Endothelial cell of umbilical vein (primary cell): ENCODE measurements at regions not wholly inside any gene's neighbourhood (a gene's known extent, or its start where the extent isn't known, plus 50 kb on each side); places are given as distances from the start of the nearest gene placed in this dataset.

Experiments used
- BruUV-seq: library from RNA; stranded (reverse); fragments of 400-500 nt; replicated peaks from 2 replicates; lab custom pipeline; 2021; lab: Mats Ljungman, UMichigan
- CTCF ChIA-PET: fragments of 300-600, 350-600 bp; sonication (Branson Sonifier 250); formaldehyde crosslinking; loops from one replicate; lab custom pipeline; 2021; ENCODE audit warnings: antibody characterized with exemption, inconsistent platforms; lab: Charles Lee
- POLR2A ChIA-PET: fragments of 300-600, 350-600 bp; sonication (Branson Sonifier 250); formaldehyde crosslinking; loops from one replicate; lab custom pipeline; 2021; ENCODE audit warnings: antibody characterized with exemption, inconsistent platforms; lab: Charles Lee
- DNase-seq: peaks from one replicate; pipeline ENCODE4 v3.0.0-alpha.2; 2011; ENCODE audit warnings: low read depth, low spot score
- FAIRE-seq: peaks from 2 replicates; lab custom pipeline; 2011; peaks lifted over from hg19 to GRCh38; lab: Jason Lieb, UNC
- H2AFZ ChIP-seq: 2 replicates; pipeline ENCODE4 v1.6.0; 2012; ENCODE audit warnings: low read depth, low read length, control low read depth, inconsistent platforms
- H3K27ac ChIP-seq: 2 replicates; pipeline ENCODE4 v1.5.1; 2011; ENCODE audit warnings: low read depth, mild to moderate bottlenecking, control low read depth, low read length, moderate library complexity; ENCODE audit not compliant: insufficient read depth
- H3K27me3 ChIP-seq, 2 experiments: 2 replicates each; pipeline versions ENCODE4 v1.6.0 to v1.6.1; 2011; ENCODE audit warnings: low read length in 2 of 2, mixed read lengths in 1 of 2; ENCODE audit not compliant: control insufficient read depth in 2 of 2, insufficient read depth in 2 of 2
- H3K36me3 ChIP-seq, 2 experiments: 2 replicates in 1 of 2; 3 replicates in 1 of 2; pipeline ENCODE4 v1.5.1; 2011; ENCODE audit warnings: low read length in 2 of 2, mild to moderate bottlenecking in 1 of 2, moderate library complexity in 1 of 2; ENCODE audit not compliant: control insufficient read depth in 2 of 2, insufficient read depth in 2 of 2; ENCODE audit errors: extremely low read depth in 1 of 2
- H3K4me1 ChIP-seq: 3 replicates; pipeline ENCODE4 v1.5.1; 2011; ENCODE audit warnings: mild to moderate bottlenecking, low read length; ENCODE audit not compliant: control insufficient read depth, insufficient read depth; ENCODE audit errors: extremely low read depth
- H3K4me2 ChIP-seq: 2 replicates; pipeline ENCODE4 v1.6.1; 2011; ENCODE audit warnings: low read length, control low read depth, mixed read lengths; ENCODE audit not compliant: insufficient read depth
- H3K4me3 ChIP-seq, 3 experiments: fragments of 200-600 bp in 1 of 3; sonication (generic), shearing (Covaris generic) in 1 of 3; replicated peaks in 1 of 3; 2 replicates each; pipeline ENCODE4 v1.5.1; 2011 to 2016; ENCODE audit warnings: control low read depth in 3 of 3, low read length in 3 of 3, mild to moderate bottlenecking in 2 of 3, inconsistent platforms in 1 of 3, low read depth in 1 of 3, moderate library complexity in 1 of 3; ENCODE audit not compliant: insufficient read depth in 1 of 3
- H3K79me2 ChIP-seq: 2 replicates; pipeline ENCODE4 v1.6.0; 2012; ENCODE audit warnings: low read length, inconsistent platforms; ENCODE audit not compliant: control insufficient read depth, insufficient read depth
- H3K9ac ChIP-seq: replicated peaks from 2 replicates; pipeline ENCODE3; 2011; ENCODE audit warnings: low read length, control low read depth; ENCODE audit not compliant: insufficient read depth; ENCODE audit errors: extremely low read depth
- H3K9me1 ChIP-seq: replicated peaks from 3 replicates; pipeline ENCODE4 v1.6.0; 2011; ENCODE audit warnings: mild to moderate bottlenecking, low read length; ENCODE audit not compliant: control insufficient read depth, insufficient read depth; ENCODE audit errors: extremely low read depth
- H3K9me3 ChIP-seq: replicated peaks from 2 replicates; pipeline ENCODE4 v1.5.1; 2012; ENCODE audit warnings: low read length, inconsistent platforms; ENCODE audit not compliant: control insufficient read depth, insufficient read depth
- H4K20me1 ChIP-seq: replicated peaks from 2 replicates; pipeline ENCODE3; 2011; ENCODE audit warnings: mild to moderate bottlenecking, low read length; ENCODE audit not compliant: control insufficient read depth, insufficient read depth; ENCODE audit errors: extremely low read depth
- CTCF ChIP-seq, 2 donors: IDR thresholded peaks; 1 replicate in 1 of 2; 2 replicates in 1 of 2; pipeline ENCODE4 v1.5.1; 2011; ENCODE audit warnings: low read length in 2 of 2, mild to moderate bottlenecking in 2 of 2, moderate library complexity in 2 of 2, control low read depth in 1 of 2, inconsistent platforms in 1 of 2, low read depth in 1 of 2; ENCODE audit not compliant: insufficient read depth in 1 of 2; ENCODE audit errors: extremely low read depth in 1 of 2
- EZH2 ChIP-seq: IDR thresholded peaks from 2 replicates; pipeline ENCODE4 v1.6.1; 2012; ENCODE audit warnings: borderline replicate concordance, low read depth, mild to moderate bottlenecking, moderate library complexity, low read length, inconsistent platforms; ENCODE audit not compliant: severe bottlenecking
- FOS ChIP-seq: IDR thresholded peaks from 2 replicates; pipeline ENCODE4 v1.6.1; 2011; ENCODE audit warnings: mild to moderate bottlenecking, low read length, moderate library complexity, borderline replicate concordance; ENCODE audit not compliant: insufficient read depth
- GATA2 ChIP-seq: IDR thresholded peaks from 2 replicates; pipeline ENCODE4 v1.7.0; 2011; ENCODE audit warnings: low read depth, mild to moderate bottlenecking, moderate library complexity, mixed read lengths, low read length; ENCODE audit not compliant: insufficient read length, insufficient read depth
- JUN ChIP-seq: IDR thresholded peaks from 2 replicates; pipeline ENCODE4 v1.6.1; 2011; ENCODE audit warnings: borderline replicate concordance, low read depth; ENCODE audit not compliant: insufficient read length, insufficient read depth
- MYC ChIP-seq: IDR thresholded peaks from one replicate; pipeline ENCODE4 v1.6.1; 2011; ENCODE audit warnings: mild to moderate bottlenecking, low read depth, low read length
- POLR2A ChIP-seq: IDR thresholded peaks from 2 replicates; pipeline ENCODE4 v1.6.1; 2012; ENCODE audit warnings: low read depth, mild to moderate bottlenecking, control low read depth, low read length
- POLR2AphosphoS5 ChIP-seq: IDR thresholded peaks from 2 replicates; pipeline ENCODE4 v1.6.1; 2012; ENCODE audit warnings: low read depth, mild to moderate bottlenecking, control low read depth, low read length, moderate library complexity; ENCODE audit not compliant: insufficient read depth
- dilution Hi-C: fragments of 300-500 bp; cut with MboI; formaldehyde crosslinking; loops from one replicate; pipeline ENCODE4 v1.15.0; 2019; ENCODE audit warnings: low sequenced_read_pairs; ENCODE audit not compliant: extremely low pct_ligation_motif_present
- intact Hi-C: fragments of 100-400 bp; cut with micrococcal nuclease; formaldehyde crosslinking; loops from one replicate; pipeline ENCODE4 v1.10.0; 2022
- TF ChIP-seq, protein P1 (sequence below): IDR thresholded peaks from 2 replicates; pipeline ENCODE4 v1.6.1; 2011; ENCODE audit not compliant: insufficient read depth, insufficient read length

- Histone ChIP-seq H3K9me1 (no peaks in the 10 kb centered on the region), H3K27me3 (no peaks in the 10 kb centered on the region), H3K9ac (no peak overlapping the region), H3K27ac (no peak overlapping the region), H3K36me3 (no peaks in the 10 kb centered on the region), H3K4me2 (no peak overlapping the region), H3K4me1 (no peaks in the 10 kb centered on the region), H2AFZ (no peak overlapping the region), H3K79me2 (no peaks in the 10 kb centered on the region), H3K9me3 (no peaks in the 10 kb centered on the region), H3K4me3 (no peak overlapping the region), H4K20me1 (no peaks in the 10 kb centered on the region)
- intact Hi-C loops (no loop called here), dilution Hi-C loops (no loop called here)
- POLR2A ChIA-PET = no interaction called here
- no TSS peak for BruUV-seq
- DNase-seq (no peak), FAIRE-seq (no peak)
- TF ChIP-seq, protein P1, sequence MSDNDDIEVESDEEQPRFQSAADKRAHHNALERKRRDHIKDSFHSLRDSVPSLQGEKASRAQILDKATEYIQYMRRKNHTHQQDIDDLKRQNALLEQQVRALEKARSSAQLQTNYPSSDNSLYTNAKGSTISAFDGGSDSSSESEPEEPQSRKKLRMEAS = no peak
- TF ChIP-seq EZH2 = no peak
- no peak for TF ChIP-seq POLR2AphosphoS5
- TF ChIP-seq CTCF (IDR thresholded peaks at IDR 0.05; ENCODE audit: extremely low read depth in 1 of 2, insufficient read depth in 1 of 2, low read depth in 1 of 2, low read length in 2 of 2) = no peak
- TF ChIP-seq FOS = no peak
- no peak for TF ChIP-seq MYC
- TF ChIP-seq JUN = no peak
- no peak for TF ChIP-seq POLR2A
- no peak for TF ChIP-seq GATA2
- CTCF ChIA-PET = interaction anchor here (3.1 kb wide), 1 partner anchor 10 kb away, joined by 12 read pairs; no protein-coding TSS in a partner anchor
These were observed 127.4 kb downstream of the WT1 start for GRCh38 chr11:32307913-32308312.
